ENCODE measurements at regions not wholly inside any gene's neighbourhood (a gene's known extent, or its start where the extent isn't known, plus 50 kb on each side); places are given as distances from the start of the nearest gene placed in this dataset.

DNA sequence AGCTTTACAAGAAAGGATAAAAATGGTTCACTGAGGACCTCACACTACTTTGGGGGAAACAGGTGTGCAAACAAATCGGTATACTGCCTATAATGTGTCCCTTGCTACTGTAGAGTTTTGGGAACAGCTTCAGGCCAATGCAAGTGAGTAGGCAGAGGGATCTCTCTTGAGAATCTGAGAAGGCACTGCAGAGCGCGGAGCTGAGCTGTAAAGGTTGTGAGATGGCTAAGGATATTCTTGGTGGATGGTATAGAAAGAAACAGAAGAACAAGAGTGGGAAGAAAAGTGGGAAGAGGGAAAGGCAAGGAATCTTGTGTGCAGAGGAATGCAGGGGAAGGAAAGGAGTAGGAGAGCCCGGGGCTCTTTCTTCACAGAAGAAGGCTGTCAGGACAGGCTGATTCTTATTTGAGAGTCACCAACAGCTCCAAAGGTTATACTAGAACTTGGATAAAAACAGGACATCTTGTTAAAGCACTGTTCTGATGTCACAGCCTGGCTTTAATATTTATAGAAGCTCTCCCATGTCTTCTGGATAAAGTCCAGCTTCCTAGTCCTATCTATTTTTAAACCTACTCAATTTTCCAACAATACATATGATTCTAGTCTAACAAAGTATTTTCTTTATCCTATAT is 985.6 kb upstream of the HS3ST1 start (continued):
- TF ChIP-seq, protein P1, sequence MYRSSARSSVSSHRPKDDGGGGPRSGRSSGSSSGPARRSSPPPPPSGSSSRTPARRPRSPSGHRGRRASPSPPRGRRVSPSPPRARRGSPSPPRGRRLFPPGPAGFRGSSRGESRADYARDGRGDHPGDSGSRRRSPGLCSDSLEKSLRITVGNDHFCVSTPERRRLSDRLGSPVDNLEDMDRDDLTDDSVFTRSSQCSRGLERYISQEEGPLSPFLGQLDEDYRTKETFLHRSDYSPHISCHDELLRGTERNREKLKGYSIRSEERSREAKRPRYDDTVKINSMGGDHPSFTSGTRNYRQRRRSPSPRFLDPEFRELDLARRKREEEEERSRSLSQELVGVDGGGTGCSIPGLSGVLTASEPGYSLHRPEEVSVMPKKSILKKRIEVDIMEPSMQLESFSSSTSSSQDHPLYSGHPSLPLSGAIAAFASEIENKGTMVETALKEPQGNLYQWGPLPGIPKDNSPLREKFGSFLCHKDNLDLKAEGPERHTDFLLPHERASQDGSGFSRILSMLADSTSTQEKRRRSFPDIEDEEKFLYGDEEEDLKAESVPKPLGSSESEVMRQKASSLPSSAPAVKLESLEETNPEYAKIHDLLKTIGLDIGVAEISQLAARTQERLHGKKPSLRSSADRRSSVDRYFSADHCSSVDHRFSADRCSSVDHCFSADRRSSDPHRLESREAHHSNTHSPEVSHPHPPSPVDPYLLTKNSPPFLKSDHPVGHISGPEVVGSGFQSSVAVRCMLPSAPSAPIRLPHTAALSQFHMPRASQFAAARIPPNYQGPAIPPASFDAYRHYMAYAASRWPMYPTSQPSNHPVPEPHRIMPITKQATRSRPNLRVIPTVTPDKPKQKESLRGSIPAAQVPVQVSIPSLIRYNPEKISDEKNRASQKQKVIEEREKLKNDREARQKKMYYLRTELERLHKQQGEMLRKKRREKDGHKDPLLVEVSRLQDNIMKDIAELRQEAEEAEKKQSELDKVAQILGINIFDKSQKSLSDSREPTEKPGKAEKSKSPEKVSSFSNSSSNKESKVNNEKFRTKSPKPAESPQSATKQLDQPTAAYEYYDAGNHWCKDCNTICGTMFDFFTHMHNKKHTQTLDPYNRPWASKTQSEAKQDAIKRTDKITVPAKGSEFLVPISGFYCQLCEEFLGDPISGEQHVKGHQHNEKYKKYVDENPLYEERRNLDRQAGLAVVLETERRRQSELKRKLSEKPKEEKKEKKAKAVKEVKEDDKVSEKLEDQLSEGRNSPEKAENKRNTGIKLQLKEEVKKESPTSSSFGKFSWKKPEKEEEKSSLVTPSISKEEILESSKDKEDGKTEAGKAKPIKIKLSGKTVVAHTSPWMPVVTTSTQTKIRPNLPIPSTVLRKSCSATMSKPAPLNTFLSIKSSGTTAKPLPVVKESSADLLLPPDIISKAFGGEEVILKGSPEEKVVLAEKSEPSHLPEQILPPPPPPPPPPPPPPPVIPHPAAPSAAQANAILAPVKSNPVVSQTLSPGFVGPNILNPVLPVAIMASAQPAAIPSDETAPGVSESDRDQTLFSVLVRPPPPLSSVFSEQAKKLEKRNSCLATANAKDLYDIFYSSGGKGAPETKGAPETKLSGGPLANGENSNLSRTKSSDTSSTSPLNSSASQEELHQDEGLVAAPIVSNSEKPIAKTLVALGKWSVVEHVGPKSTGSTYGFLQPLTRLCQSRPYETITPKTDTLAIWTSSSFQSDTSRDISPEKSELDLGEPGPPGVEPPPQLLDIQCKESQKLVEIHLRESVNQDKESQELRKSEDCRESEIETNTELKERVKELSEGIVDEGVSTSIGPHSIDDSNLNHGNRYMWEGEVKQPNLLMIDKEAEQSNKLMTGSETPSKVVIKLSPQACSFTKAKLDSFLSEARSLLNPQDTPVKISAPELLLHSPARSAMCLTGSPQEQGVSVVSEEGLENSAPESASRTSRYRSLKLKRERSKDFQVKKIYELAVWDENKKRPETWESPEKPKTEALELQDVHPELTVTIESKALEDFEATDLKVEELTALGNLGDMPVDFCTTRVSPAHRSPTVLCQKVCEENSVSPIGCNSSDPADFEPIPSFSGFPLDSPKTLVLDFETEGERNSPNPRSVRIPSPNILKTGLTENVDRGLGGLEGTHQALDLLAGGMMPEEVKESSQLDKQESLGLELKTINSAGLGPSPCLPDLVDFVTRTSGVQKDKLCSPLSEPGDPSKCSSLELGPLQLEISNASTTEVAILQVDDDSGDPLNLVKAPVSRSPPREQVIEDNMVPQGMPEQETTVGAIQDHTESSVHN (CRISPR knock-in tag; IDR thresholded peaks at IDR 0.05): no peak
- TF ChIP-seq ZNF543 (CRISPR knock-in tag; IDR thresholded peaks at IDR 0.05) (no peak), MYC (CRISPR knock-in tag; IDR thresholded peaks at IDR 0.05; ENCODE audit: borderline replicate concordance) (no peak), ZMAT3 (CRISPR knock-in tag; conservative IDR thresholded peaks at IDR 0.05) (no peak), ZNF20 (CRISPR knock-in tag; IDR thresholded peaks at IDR 0.05) (no peak), ZNF674 (CRISPR knock-in tag; IDR thresholded peaks at IDR 0.05; ENCODE audit: low read depth) (no peak), ZNF598 (CRISPR knock-in tag; IDR thresholded peaks at IDR 0.05; ENCODE audit: borderline replicate concordance) (no peak)

Measured in HepG2 (cell line).